Neural progenitor cell (in vitro differentiated cells): ENCODE measurements at regions not wholly inside any gene's neighbourhood (a gene's known extent, or its start where the extent isn't known, plus 50 kb on each side); places are given as distances from the start of the nearest gene placed in this dataset.
"Not testable (repeated sequence)": the region's sequence is repeated elsewhere in the genome, so short reads cannot be mapped to it uniquely, and the experiment has no call there.

Experiments
- CTCF ChIP-seq: fragments of 200-600 bp; sonication (generic); IDR thresholded peaks from 2 replicates; pipeline ENCODE4 v1.5.1; 2017; ENCODE audit warnings: antibody characterized with exemption, mild to moderate bottlenecking
- EZH2 ChIP-seq: fragments of 200-600 bp; sonication (generic); IDR thresholded peaks from 2 replicates; pipeline ENCODE4 v1.6.1; 2017; ENCODE audit warnings: antibody characterized with exemption, mild to moderate bottlenecking, moderate library complexity
- EZH2phosphoT487 ChIP-seq: fragments of 200-600 bp; sonication (generic); IDR thresholded peaks from 2 replicates; pipeline ENCODE4 v1.6.1; 2017; ENCODE audit warnings: antibody characterized with exemption

GRCh38 chr5:145517588-145517987 is 317.6 kb downstream of the PRELID2 start:
- not testable (repeated sequence) for TF ChIP-seq CTCF, EZH2, EZH2phosphoT487
